H1 (cell line): ENCODE measurements at regions not wholly inside any gene's neighbourhood (a gene's known extent, or its start where the extent isn't known, plus 50 kb on each side); places are given as distances from the start of the nearest gene placed in this dataset.

Experiments
- CHD2 ChIP-seq: IDR thresholded peaks from 2 replicates; pipeline ENCODE4 v1.6.1; 2012; ENCODE audit warnings: low read length, improper control_type of control experiment
- KDM1A ChIP-seq: fragments of 200-600, 300-600 bp; sonication (generic); IDR thresholded peaks from 2 replicates; pipeline ENCODE4 v1.7.1; 2016; ENCODE audit warnings: mild to moderate bottlenecking, low read length, borderline replicate concordance
- RAD21 ChIP-seq, 2 experiments: IDR thresholded peaks in 1 of 2; conservative IDR thresholded peaks in 1 of 2; 2 replicates each; pipeline ENCODE4 v1.6.1; 2011; ENCODE audit warnings: low read depth in 2 of 2, low read length in 2 of 2, improper control_type of control experiment in 1 of 2, inconsistent platforms in 1 of 2, mild to moderate bottlenecking in 1 of 2, moderate library complexity in 1 of 2
- SUZ12 ChIP-seq: fragments of 200-600 bp; sonication (generic); IDR thresholded peaks from 2 replicates; pipeline ENCODE4 v1.6.1; 2012; ENCODE audit warnings: mild to moderate bottlenecking, inconsistent platforms, low read length, moderate library complexity, mixed read lengths
- TF ChIP-seq, protein P1 (sequence below): IDR thresholded peaks from 2 replicates; pipeline ENCODE4 v1.6.1; 2012; ENCODE audit warnings: inconsistent platforms
- TF ChIP-seq, protein P2 (sequence below), 3 experiments: IDR thresholded peaks; 1 replicate in 2 of 3; 2 replicates in 1 of 3; pipeline versions ENCODE4 v1.5.1 to v1.6.1; 2011; ENCODE audit warnings: low read length in 3 of 3, mild to moderate bottlenecking in 3 of 3, inconsistent platforms in 2 of 3, low read depth in 1 of 3, moderate library complexity in 1 of 3; ENCODE audit not compliant: insufficient read depth in 1 of 3; ENCODE audit errors: control extremely low read depth in 1 of 3

DNA sequence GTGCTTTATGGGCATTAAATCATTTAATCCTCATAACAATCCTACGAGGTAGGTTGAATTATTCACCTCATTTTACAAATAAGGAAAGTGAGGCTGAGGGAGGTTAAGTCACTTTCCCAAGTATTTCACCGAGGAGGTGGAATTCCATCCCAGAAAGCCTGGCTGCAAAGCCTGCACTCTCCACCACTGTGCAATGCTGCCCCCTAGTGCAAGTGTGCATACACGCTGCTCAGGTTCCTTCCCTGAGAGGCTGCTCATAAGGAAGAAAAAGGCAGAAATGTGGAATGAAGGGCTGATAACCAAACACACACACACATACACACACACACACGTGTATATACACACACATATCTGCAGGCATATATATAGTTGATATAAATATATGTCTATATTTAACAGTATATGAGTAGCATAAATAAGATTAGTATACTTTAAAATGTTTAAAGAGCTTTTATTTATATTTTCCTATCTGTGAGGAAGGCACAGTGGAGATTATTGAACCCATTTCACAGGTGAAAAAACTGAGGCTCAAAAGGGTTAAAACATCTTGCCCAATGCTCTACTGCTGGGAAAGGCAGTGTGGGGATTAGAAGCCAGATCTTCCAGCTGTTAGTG is 714.5 kb upstream of the TENM3 start (continued):
- TF ChIP-seq RAD21 (IDR thresholded peaks at IDR 0.05 in 1 of 2, conservative IDR thresholded peaks at IDR 0.05 in 1 of 2; ENCODE audit: low read depth in 2 of 2, low read length in 2 of 2) (peak; percentile 100), SUZ12 (no peak), KDM1A (no peak), CHD2 (no peak)
- TF ChIP-seq, protein P1, sequence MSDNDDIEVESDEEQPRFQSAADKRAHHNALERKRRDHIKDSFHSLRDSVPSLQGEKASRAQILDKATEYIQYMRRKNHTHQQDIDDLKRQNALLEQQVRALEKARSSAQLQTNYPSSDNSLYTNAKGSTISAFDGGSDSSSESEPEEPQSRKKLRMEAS = no peak
- TF ChIP-seq, protein P2, sequence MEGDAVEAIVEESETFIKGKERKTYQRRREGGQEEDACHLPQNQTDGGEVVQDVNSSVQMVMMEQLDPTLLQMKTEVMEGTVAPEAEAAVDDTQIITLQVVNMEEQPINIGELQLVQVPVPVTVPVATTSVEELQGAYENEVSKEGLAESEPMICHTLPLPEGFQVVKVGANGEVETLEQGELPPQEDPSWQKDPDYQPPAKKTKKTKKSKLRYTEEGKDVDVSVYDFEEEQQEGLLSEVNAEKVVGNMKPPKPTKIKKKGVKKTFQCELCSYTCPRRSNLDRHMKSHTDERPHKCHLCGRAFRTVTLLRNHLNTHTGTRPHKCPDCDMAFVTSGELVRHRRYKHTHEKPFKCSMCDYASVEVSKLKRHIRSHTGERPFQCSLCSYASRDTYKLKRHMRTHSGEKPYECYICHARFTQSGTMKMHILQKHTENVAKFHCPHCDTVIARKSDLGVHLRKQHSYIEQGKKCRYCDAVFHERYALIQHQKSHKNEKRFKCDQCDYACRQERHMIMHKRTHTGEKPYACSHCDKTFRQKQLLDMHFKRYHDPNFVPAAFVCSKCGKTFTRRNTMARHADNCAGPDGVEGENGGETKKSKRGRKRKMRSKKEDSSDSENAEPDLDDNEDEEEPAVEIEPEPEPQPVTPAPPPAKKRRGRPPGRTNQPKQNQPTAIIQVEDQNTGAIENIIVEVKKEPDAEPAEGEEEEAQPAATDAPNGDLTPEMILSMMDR (IDR thresholded peaks at IDR 0.05; ENCODE audit: control extremely low read depth in 1 of 3, insufficient read depth in 1 of 3, low read depth in 1 of 3, low read length in 3 of 3) = peak; percentile 90 to 97 (median 95)
